SK-N-MC (cell line): ENCODE measurements at regions not wholly inside any gene's neighbourhood (a gene's known extent, or its start where the extent isn't known, plus 50 kb on each side); places are given as distances from the start of the nearest gene placed in this dataset.

Experiments
- DNase-seq: peaks from one replicate; pipeline ENCODE4 v3.0.0-alpha.2; 2011; ENCODE audit warnings: low read depth, low spot score
- H3K27ac ChIP-seq: fragments of 200-600 bp; sonication (generic); 2 replicates; pipeline ENCODE4 v1.5.1; 2016; ENCODE audit warnings: mixed run types
- H3K36me3 ChIP-seq: fragments of 200-600 bp; sonication (generic); 2 replicates; pipeline ENCODE4 v1.6.1; 2017; ENCODE audit warnings: antibody characterized with exemption, low read length, mixed read lengths; ENCODE audit not compliant: insufficient read depth
- H3K4me3 ChIP-seq: fragments of 200-600 bp; sonication (generic); 2 replicates; pipeline ENCODE4 v1.5.1; 2016
- H3K9ac ChIP-seq: fragments of 200-600 bp; sonication (generic); 2 replicates; pipeline ENCODE4 v1.8.0; 2017; ENCODE audit warnings: mixed run types, mixed read lengths; ENCODE audit not compliant: insufficient read length
- H3K9me3 ChIP-seq: fragments of 200-600 bp; sonication (generic); 2 replicates; pipeline ENCODE4 v1.6.1; 2017; ENCODE audit warnings: low read depth, mild to moderate bottlenecking, antibody characterized with exemption, low read length, moderate library complexity, mixed read lengths
- EZH2 ChIP-seq: fragments of 200-600 bp; sonication (generic); IDR thresholded peaks from one replicate; pipeline ENCODE4 v1.6.1; 2017; ENCODE audit warnings: antibody characterized with exemption
- FOXP2 ChIP-seq: optimal IDR thresholded peaks from 2 replicates; pipeline ENCODE3; 2011; ENCODE audit warnings: mild to moderate bottlenecking, moderate library complexity; ENCODE audit not compliant: insufficient read depth; ENCODE audit errors: extremely low read length, control extremely low read depth
- POLR2AphosphoS5 ChIP-seq: IDR thresholded peaks from 2 replicates; pipeline ENCODE4 v1.6.1; 2012; ENCODE audit warnings: mild to moderate bottlenecking, low read depth, low read length, borderline replicate concordance

- Histone ChIP-seq H3K36me3 (no peaks in the 10 kb centered on the region), H3K27ac (no peak overlapping the region), H3K4me3 (no peak overlapping the region), H3K9me3 (no peaks in the 10 kb centered on the region), H3K9ac (no peak overlapping the region)
- no peak for DNase-seq
- no peak for TF ChIP-seq EZH2
- TF ChIP-seq FOXP2 = no peak
- no peak for TF ChIP-seq POLR2AphosphoS5
Observed at GRCh38 chr5:155472780-155473179, 459.2 kb downstream of the KIF4B start.

- Histone ChIP-seq H3K4me3 (no peak overlapping the region), H3K36me3 (no peaks in the 10 kb centered on the region), H3K9ac (no peak overlapping the region), H3K9me3 (no peaks in the 10 kb centered on the region), H3K27ac (no peak overlapping the region)
- TF ChIP-seq EZH2 (no peak), FOXP2 (no peak), POLR2AphosphoS5 (no peak)
- DNase-seq = no peak
Observed at GRCh38 chr5:155475318-155475717, 461.8 kb downstream of the KIF4B start.

GRCh38 chr5:155480731-155481131 lies 467.2 kb downstream of the KIF4B start:
- no peak for DNase-seq

GRCh38 chr5:155481182-155481581 lies 467.6 kb downstream of the KIF4B start:
- TF ChIP-seq FOXP2 = no peak
- TF ChIP-seq EZH2 = no peak
- no peak for TF ChIP-seq POLR2AphosphoS5
- no peak for DNase-seq
- H3K9me3 ChIP-seq = no peaks in the 10 kb centered on the region
- H3K36me3 ChIP-seq = no peaks in the 10 kb centered on the region
- H3K4me3 ChIP-seq = no peak overlapping the region
- H3K27ac ChIP-seq = no peak overlapping the region
- no peak overlapping the region for H3K9ac ChIP-seq

More at GRCh38 chr5:155480731-155481131, 467.2 kb downstream of the KIF4B start:
- Histone ChIP-seq H3K27ac (no peak overlapping the region), H3K4me3 (no peak overlapping the region), H3K36me3 (no peaks in the 10 kb centered on the region), H3K9ac (no peak overlapping the region), H3K9me3 (no peaks in the 10 kb centered on the region)
- TF ChIP-seq EZH2 (no peak), POLR2AphosphoS5 (no peak), FOXP2 (no peak)

- DNase-seq = no peak
- Histone ChIP-seq H3K4me3 (no peak overlapping the region), H3K27ac (no peak overlapping the region), H3K9ac (no peak overlapping the region), H3K36me3 (no peaks in the 10 kb centered on the region), H3K9me3 (no peaks in the 10 kb centered on the region)
- no peak for TF ChIP-seq POLR2AphosphoS5
- TF ChIP-seq EZH2 = no peak
- TF ChIP-seq FOXP2 = no peak
Observed at GRCh38 chr5:155482428-155482827, 468.9 kb downstream of the KIF4B start.

- DNase-seq = no peak
- TF ChIP-seq POLR2AphosphoS5 (no peak), FOXP2 (no peak), EZH2 (no peak)
- H3K9me3 ChIP-seq = no peaks in the 10 kb centered on the region
Observed at GRCh38 chr5:155485386-155485785, 471.8 kb downstream of the KIF4B start.

GRCh38 chr5:155489949-155490348 lies 476.4 kb downstream of the KIF4B start:
- H3K4me3 ChIP-seq = no peak overlapping the region
- no peak overlapping the region for H3K27ac ChIP-seq
- no peak overlapping the region for H3K9ac ChIP-seq
- no peak for DNase-seq
- no peak for TF ChIP-seq POLR2AphosphoS5
- TF ChIP-seq FOXP2 = no peak
- no peak for TF ChIP-seq EZH2
- no peaks in the 10 kb centered on the region for H3K36me3 ChIP-seq
- no peaks in the 10 kb centered on the region for H3K9me3 ChIP-seq

More at GRCh38 chr5:155485386-155485785, 471.8 kb downstream of the KIF4B start:
- H3K4me3 ChIP-seq = no peak overlapping the region
- H3K36me3 ChIP-seq = no peaks in the 10 kb centered on the region
- H3K27ac ChIP-seq = no peak overlapping the region
- no peak overlapping the region for H3K9ac ChIP-seq

- Histone ChIP-seq H3K9me3 (no peaks in the 10 kb centered on the region), H3K9ac (no peak overlapping the region), H3K4me3 (no peak overlapping the region), H3K27ac (no peak overlapping the region), H3K36me3 (no peaks in the 10 kb centered on the region)
- TF ChIP-seq EZH2 (no peak), FOXP2 (no peak), POLR2AphosphoS5 (no peak)
- no peak for DNase-seq
Observed at GRCh38 chr5:155492191-155492590, 478.6 kb downstream of the KIF4B start.

GRCh38 chr5:155504606-155505005 lies 491.1 kb downstream of the KIF4B start:
- no peak overlapping the region for H3K9ac ChIP-seq
- no peaks in the 10 kb centered on the region for H3K36me3 ChIP-seq
- TF ChIP-seq POLR2AphosphoS5 (no peak), EZH2 (no peak), FOXP2 (no peak)
- H3K9me3 ChIP-seq = no peaks in the 10 kb centered on the region
- DNase-seq = no peak
- H3K4me3 ChIP-seq = no peak overlapping the region
- no peak overlapping the region for H3K27ac ChIP-seq

- no peak for DNase-seq
- TF ChIP-seq FOXP2 (no peak), POLR2AphosphoS5 (no peak), EZH2 (no peak)
- Histone ChIP-seq H3K36me3 (no peaks in the 10 kb centered on the region), H3K9me3 (no peaks in the 10 kb centered on the region), H3K9ac (no peak overlapping the region), H3K27ac (no peak overlapping the region), H3K4me3 (no peak overlapping the region)
Observed at GRCh38 chr5:155507363-155507762, 493.8 kb downstream of the KIF4B start.
